ENCODE measurements at regions not wholly inside any gene's neighbourhood (a gene's known extent, or its start where the extent isn't known, plus 50 kb on each side); places are given as distances from the start of the nearest gene placed in this dataset.

GRCh38 chr12:11969437-11970154 lies 101.1 kb upstream of the BCL2L14 start:
- TF ChIP-seq POLR2A (IDR thresholded peaks at IDR 0.05) (no peak), CTCF (IDR thresholded peaks at IDR 0.05) (no peak)
